ENCODE measurements at regions not wholly inside any gene's neighbourhood (a gene's known extent, or its start where the extent isn't known, plus 50 kb on each side); places are given as distances from the start of the nearest gene placed in this dataset.

DNA sequence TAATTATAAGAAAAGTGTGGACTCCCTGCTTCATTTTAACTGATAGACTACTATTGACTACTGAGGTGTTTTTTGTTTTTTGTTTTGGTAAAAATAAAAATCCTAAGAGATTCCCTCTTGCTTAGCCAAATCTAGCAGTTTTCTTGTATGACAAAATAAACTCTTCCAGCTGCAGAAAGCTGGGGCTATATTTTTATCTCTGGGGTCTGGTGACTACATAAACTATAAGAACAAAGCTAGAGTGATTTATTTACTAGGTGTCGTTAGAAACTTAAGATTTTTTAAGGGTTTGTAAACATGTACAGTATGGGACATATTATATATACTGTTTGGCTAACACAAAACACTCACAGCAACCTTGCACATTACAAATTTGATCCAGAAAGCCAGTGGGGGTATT is 467.4 kb upstream of the MPDZ start:
- no peak for DNase-seq

DNA sequence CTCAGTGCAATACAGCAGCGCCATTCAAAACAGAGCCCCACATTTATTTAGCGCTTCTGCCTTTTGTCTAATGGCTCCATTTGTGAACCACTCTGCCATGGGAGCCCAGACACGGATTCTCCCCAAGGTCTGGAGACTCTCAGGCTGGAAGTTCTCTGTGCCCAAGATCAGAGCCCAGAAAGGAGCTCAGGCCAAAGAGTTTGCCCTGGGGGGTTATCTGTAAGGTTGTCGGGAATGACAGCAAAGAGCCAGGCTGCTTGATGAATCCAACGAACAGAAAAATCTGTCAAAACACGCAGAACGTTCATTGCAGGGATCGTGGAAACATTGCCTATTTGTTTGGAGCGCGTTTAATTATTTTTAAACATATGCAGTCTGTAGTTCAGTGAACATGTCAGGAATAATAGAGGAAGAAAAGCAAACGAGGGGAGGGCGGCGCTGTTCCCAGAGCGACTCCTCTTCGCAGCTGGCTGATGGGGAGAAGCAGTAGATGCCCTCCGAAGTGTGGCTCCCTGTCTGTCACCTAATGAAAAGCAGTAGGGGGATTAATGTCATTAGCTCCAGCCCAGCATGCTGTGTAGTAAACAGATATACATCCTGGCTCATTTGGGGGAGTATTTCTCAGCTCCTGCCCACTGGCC is 464.9 kb upstream of the MPDZ start:
- DNase-seq: no peak

DNA sequence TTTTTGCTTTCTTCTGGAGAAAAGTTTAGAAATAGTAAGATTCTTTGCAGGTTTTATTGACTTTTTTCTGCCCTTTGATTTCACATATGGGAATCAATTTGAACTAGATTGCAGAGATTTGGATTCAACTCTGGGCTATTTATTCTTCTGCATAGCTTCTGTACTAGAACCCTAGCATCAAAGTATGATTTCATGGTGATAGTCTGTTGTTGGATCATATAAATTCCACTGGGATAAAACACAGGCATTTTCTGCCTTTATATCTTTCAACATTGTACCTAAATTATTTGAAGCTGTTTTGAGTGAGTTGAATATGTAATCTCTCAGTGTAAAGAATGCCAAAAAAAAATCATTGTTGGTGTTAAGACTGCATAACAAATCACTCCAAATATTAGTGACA is 458.4 kb upstream of the MPDZ start:
- no peak for DNase-seq

DNA sequence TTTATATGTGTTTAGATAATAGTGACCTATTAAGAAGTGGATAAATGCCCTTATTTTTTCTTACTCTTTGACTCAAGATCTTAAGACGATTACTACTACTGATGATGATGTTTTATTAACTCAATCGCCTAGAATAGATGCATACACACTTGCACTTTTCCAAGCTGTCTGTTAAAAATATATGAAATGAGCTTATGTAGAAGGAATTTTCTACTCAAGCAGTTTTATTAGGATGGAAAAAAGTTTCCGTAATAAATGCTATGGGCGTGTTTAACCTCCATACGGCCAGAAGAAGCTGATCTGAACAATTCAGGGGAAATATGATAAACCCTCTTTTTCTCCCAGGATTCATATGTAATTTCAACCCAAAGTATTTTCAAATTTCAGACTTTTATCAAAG is 455.7 kb upstream of the MPDZ start:
- DNase-seq: no peak

DNA sequence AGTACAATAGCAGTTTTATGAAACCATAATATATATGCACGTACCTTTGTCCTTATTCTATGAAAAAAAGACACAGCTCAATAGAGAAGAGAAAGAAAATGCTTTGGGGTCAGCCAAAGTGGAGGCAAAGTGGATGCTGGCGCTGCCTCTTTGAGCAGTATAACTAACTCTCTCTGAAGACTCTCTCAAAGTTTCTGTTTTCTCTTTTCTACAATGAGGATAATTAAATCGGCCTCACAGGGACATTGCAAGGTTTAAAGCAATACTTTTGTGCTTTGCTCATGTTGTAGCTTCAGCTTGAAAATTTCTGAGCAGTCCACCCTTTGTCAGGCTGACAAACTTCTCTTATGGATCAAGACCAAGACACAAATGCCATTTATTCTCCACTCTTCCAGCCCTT is 455.1 kb upstream of the MPDZ start:
- DNase-seq: no peak

DNA sequence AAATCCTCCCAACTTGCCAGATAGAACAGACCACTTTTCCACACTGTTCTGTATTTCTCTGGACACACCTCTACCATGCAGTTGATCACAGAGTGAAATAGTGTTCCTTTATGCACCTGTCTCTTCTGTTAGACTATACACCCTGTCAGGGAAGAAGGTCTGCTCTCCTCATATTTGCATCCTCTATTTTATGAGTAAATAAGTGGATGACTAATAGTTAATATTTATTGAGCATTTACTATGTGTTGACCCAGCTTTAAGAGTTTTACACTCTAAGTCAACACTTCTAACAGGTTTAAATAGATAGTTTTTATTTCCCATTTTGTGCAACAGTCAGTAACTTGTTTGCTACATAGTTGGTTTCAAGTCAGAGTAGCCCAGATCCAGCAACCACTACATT is 452.8 kb upstream of the MPDZ start:
- no peak for DNase-seq

DNA sequence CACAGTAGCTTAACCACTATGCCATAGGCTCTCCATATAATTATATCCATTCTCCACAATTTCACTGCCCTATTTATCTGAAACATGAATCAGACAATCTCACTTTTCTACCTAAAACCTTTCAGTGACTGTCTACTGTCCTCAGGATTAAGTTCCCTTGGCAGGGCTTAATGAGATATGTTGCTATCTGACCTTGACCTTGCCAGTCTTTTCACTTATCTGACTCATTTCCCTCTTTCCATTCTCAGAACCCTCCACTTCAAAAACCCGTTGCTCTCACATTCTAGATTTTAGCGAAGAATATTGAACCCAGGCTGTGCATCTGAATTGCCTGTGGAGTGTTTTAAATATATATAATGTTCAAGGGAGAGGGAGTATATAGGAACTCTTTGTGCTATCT is 452.1 kb upstream of the MPDZ start:
- DNase-seq: no peak

DNA sequence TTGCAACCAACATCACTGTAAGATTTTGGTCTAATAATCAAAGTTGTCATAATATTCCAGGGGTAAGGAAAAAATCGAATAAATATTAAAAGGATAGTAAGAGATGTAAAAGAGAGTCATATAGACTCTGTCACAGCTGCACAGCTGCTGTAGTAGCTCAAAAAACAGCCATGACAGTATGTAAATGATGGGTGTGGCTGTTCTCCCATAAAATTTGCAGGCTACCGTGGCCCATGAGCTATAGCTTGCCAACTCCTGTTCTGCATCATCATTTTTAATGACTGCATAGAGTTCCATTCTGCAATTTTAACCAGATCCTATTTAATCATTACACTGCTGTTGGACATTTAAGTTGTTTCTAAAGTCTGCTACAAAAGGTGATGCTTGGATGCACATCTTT is 450.5 kb upstream of the MPDZ start:
- DNase-seq: no peak

DNA sequence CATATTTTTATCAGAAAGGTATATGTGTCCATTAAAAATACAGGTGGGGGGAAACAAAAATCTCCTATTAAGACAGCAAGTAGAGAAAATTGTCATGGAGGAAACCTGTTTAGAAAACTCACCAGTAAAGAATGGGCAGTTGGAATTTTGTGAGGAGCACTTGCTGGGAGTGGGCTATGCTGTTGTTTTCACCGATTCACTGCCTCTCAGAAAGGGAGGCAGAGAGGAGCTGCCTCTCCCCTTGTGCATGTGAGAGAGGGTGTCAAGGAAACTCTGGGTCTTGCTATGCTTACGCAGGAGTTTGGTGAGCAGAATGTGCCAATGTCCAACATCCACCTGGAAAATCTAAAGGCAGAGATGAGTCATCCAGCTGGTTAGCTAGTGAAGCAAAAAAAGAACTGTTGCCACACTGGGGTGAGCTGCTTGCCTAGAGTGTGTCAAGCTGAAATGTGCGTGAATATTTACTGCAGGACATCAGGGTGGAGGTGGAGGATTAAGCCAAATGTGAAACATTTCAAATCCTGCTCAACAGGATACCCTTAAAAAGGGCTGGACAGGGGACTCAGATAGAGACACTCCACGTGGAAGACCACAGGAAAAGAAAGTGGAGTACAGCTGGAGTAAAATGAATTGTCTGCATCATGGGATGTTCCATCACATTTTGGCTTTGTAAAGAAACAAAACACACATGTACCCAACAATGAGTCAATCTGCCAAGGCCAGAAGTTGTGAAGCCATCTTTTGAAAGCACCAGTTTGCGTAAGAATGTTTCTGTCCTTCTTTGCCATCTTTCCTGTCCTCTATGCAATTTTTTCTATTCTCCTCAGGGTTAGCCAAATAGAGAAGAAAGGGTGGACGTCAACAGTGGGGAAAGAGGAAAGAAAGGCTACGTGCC is 449.7 kb upstream of the MPDZ start:
- peak; percentile 99 for DNase-seq

DNA sequence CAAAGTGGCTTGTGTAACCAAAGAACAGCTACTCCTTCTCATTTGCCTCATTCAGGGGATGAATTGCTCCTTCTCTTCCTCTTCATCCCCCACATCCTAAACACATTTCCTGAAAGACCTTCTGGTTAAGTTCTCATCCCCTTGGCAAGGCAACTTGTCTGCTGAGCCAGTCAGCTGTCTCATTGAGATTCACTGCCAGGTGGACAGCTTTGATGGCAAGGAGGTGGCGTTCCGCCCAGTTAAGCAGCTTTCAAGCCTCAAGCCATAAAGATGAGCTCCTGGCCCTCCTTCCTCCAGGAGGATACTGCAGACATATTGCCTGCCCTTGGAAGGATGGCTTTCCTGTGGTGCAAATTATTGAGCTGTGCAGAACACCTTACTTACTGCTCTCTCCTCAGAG is 448.6 kb upstream of the MPDZ start:
- DNase-seq: peak; percentile 100

DNA sequence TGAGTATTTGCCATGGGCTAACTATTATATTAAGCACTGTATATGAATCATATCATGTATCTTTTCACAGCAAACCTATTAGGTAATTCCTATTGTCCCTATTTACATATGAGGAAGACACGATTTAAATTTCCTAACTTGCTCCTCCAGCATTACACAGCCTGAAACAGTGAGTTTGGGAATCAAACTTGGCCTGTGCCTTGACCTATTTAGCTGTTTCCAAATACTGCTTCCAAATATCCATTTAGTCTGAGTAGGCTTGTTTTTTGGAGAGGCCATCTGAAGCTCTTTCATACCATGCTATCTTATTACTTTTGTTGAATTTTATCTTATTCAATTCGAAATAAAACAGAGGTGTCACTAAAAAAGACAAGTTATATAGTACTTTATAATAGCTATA is 447.3 kb upstream of the MPDZ start:
- no peak for DNase-seq

DNA sequence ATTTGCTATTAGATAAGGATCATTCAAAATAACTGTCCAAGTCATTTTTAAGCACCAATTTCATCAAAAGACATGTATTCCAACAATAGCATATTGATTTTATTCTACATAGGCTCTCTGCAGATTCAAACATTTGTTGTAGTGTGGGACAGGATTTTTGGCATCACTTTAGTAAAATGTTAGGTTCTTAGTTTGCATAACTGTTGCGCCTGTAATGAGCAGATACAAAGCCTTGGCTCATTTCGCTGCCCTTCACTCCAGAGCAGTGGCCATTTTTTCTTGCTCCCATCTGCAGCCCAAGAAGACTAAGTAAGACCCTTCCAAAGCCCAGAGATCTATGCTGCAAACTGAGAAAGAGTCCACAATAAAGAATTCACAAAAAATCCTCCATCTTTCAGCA is 446.0 kb upstream of the MPDZ start:
- DNase-seq: peak in 1 of 2 experiments; percentile 85

DNA sequence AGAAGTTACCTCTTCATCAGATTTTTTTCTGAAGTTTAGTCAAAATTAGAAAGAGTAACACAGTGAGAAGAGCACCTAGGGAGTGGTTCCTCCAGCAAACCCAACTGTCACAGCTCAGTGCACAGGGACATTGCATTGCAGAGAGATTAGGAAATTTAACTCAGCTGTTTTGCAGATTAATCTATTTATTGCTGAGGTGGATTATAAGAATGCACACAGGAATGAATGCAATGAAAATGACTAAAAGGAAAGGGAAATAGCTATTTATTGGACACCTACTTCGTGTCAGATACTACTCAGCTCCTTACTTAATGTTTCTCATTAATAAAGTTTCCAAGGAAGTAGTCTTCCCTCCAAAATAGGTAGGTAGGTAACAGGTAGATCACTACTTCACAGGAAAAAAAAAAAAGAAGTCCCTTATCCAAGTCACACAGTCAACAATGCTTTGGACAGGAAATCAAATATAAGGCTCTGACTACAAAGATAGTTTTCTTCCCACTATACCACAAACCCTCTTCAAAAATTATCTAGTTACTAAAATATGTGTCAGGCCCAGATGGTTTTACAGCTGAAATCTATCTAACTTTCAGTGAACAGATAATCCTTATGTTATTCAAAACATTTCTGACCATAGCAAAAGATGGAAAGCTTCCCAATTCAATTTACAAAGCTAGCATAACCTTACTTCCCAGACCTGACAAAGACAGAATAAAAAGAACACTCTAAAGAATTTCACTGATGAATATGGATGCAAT is 442.2 kb upstream of the MPDZ start:
- DNase-seq: no peak

DNA sequence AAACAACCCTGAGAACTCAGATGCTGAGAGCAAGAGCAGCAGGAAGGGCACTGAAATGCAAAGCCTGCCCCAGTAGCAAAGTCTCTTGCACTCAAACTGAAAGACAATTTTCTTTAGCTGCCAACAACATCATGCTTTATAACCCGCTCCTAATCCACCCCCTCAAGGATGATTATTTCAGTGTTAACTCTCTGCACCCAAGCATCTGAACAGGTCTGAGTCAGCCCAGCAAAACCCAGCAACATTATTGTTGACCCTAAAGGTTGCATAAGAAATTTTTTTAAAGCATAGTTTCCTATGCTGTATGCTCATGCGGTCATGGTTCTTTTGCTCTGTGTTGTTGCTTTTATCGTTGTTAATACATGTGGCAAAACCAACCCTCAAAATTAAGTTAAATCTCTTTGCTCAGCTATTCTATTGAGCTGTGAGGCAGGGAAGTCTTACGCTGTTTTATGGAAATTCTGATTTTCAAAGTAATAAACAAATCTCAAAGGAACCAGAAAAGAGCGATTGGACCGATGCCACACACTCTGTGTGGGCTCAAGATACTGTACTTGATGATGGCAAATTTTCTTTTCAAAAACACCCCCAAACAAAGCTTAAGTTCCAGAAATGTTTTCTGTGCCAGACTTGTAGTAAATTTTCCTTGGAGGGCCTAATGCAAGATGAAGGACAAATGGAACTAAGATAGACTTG is 440.6 kb upstream of the MPDZ start:
- DNase-seq: no peak

DNA sequence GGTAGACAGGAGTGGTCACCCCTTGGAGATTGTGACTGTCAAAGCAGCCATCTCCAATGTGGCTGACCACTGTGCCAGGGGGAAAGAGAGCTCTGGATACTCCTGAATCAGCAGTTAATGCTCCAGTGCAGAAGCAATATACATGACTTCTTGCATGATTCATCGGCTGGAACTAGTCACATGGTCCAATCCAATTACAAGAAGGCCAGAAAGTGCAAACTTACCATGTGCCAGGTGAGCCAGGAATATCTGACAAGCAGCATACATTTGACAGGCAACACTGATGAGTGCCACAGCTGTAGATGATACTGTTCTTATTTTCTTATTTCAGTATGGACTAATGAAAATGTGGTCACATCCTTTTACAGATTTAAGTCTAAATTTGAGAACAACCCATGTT is 440.0 kb upstream of the MPDZ start:
- DNase-seq: peak in 1 of 2 experiments; percentile 73

DNA sequence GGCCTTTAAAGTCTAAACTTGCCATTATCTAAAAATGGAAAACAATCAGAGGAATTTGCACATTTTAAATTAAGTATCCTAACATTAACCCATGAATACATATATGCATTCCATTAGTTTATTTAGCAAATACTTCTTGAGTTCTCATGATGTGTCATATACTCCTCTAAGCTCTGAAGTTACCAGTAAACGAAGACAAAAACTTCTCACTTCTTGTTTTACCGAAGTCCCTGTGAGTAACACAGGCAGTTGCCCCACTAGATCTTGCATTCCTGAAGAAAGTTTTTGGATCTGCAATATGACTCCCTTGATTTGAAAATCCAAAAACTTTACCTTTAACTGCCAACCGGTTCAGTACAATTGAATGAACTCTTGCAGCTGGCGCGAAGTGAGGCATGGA is 439.0 kb upstream of the MPDZ start:
- no peak for DNase-seq

DNA sequence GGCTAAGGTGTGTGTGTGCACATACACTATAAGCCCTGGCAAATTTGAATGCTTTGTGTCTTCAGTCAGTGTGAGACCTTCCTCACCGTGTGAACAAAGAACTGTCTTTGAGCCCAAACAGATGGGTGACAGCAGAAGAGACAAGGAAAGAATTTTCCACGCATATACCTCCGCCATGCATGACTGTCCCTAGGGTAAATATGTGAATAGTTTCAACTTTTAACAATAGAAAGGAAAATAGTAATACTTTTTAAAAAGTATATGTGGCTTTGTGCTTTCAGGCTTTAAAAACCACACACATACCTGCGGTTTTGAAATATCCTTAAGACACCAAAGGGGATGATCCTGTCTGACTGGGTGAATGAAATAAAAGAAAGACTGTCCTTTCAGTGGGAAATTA is 438.6 kb upstream of the MPDZ start:
- DNase-seq: no peak

DNA sequence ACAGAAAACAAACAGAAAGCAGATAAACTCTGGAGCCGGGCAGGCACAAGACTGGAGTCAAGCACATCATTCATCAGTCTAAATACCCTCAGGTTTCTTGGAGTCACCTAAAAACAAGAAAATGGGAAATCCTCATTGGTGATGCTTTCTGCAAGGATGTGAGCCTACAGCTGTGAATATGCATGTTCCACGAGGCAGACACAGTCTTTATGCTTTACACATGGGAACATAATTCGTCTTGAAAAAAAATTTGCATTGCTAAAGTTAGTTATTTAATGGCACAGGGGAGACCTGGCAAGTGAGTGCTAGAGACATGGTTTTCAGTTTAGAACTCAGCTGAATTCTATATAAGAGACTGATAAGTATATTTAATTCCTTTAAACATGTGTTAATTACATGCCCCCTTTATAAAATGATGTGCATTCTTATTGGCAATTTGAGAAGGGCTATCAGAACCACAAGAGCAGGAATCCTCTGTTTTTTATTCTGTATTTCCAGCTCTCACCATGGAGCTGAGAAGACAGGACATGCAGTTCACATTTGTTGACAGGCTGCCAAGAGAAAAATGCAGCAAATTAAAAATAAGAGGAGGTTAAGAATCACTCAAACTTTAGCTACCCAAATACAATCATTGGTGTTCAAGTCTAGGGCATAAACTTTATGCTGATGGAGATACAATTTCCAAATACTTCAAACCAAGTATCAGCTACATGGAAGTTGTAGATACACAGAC is 438.0 kb upstream of the MPDZ start:
- peak; percentile 90 to 95 for DNase-seq

DNA sequence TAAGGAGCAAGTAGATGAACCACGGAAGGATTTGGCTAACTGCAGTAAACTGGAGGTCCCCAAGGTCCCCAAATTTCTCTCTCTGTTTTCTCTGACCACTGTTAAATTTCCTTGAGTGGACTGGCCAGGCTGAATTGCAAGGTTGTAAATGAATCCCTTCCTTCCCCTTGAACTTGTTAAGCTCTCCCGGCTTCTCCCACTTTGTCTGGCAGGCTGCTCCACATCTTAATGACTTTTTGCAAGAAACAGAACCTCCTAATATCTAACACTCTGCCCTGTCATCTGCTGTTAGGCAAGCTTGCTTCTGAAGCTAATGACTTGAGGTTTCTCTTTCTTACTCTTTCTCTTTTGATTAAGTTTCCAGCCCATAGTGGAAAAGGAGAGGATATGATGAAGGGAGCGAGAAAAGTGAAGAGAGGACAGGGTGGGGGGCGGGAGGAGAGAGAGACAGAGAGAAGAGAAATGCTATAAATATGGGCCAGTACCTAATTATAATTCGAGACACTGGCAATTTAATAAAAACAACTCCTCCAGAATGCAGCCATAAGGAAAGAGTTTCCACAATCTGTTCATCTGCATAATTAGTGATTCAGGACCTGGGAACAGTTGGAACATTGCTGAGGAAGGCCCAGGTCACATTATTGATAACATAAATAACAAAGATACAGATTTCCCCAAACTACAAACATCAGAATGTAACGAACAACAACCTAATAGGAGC is 437.3 kb upstream of the MPDZ start:
- peak in 1 of 2 experiments; percentile 88 for DNase-seq

DNA sequence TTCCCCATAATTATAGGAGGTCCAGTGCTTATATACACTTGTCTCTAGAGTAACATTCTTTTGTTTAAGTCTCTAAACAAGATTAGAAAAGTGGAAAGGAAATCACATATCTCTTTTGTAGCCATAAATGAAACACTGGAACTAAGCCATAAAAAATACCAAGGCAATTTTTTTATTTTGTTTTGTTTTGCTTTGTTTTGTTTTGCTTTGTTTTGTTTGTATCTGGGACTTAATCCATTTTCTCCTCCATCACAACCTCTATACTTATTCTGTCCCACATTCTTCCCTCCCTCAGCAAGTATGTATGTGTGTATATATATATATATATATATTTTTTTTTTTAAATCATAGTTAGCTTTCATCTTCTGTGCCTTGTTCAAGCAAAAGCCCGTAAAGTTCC is 436.6 kb upstream of the MPDZ start:
- DNase-seq: no peak

DNA sequence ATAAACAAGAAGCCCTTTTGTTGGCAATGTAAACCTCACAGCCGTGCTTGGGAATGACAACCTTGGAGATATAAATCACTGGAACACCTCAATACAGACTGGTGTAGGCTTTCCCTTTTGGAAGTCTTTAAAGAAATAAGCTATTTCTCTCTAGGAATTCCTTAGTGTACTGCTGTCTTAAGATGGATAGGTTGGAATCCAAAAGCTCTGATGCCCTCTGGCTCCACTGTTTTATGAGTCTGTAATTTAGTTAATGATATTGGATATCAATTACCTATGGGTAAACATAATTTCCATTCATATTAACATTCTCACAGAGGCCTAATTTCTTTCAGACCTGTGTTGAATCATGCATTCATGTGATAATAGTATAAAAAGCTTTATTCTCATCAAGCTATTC is 435.9 kb upstream of the MPDZ start:
- DNase-seq: no peak

All from NCI-H446 (cell line).